ENCODE measurements at regions not wholly inside any gene's neighbourhood (a gene's known extent, or its start where the extent isn't known, plus 50 kb on each side); places are given as distances from the start of the nearest gene placed in this dataset.

DNA sequence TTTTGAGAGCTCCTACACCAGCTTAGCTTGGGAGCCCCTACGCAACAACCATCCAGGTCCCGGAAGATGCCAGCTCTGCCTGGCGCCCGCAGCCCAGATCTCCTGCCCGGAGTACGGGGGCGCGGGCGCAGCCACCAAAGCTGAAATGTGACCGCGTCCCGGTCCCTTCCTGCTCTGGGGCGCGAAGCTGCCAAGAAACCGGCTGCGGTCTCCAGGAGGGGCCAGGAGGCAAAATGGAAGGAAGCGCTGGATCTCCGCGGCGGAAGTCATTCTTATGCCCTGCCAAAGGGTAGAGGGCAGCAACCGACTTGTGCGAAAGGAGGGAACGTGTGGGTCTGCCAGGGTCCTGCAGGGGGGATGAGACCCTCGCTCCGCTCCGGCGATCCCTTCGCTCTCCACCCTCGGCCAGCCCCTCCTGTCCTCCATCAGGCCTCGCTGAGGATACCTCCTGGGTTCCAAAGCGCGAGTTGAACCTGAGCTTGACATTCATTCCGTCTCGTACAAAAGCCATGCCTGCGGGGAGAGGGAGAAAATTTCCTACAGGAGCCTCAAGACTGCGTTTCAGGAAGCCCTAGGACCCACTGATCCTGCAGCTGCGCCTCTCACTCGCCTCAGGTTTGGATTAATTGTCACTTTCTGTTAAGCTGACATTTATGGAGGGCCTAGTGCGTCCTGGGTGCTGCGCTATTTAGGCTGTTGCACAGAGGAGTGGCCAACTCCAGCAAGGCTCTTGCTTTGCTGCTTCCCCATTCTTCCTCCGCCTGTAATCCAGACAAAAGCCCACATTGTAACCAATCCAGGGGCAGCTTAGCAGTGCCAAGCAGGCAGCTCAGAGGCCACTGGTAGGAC lies 98.3 kb upstream of the VGLL3 start:
- ChIA-PET POLR2A (no interaction called here), CTCF (no interaction called here)
- H3K36me3 ChIP-seq (ENCODE audit: control insufficient read depth, insufficient read depth, low read length) = no peaks in the 10 kb centered on the region
- Mint-ChIP-seq H3K27me3 (ENCODE audit: insufficient read depth, unreplicated experiment) (no peaks in the 10 kb centered on the region), H3K27ac (ENCODE audit: unreplicated experiment) (no peak overlapping the region), H3K9me3 (ENCODE audit: unreplicated experiment) (no peaks in the 10 kb centered on the region), H3K4me1 (ENCODE audit: low read depth, unreplicated experiment) (no peaks in the 10 kb centered on the region), H3K4me3 (ENCODE audit: unreplicated experiment) (no peak overlapping the region), H3K36me3 (ENCODE audit: insufficient read depth, unreplicated experiment) (no peaks in the 10 kb centered on the region)
- H3K4me1 ChIP-seq = no peaks in the 10 kb centered on the region
- H3K9me3 ChIP-seq = no peaks in the 10 kb centered on the region
- intact Hi-C loops (cut with micrococcal nuclease; ENCODE audit: unreplicated experiment) = no loop called here
- no peaks in the 10 kb centered on the region for H3K27me3 ChIP-seq (replicated peaks; ENCODE audit: control insufficient read depth, insufficient read depth, low read length)
- no peak for DNase-seq
- TF ChIP-seq CTCF (IDR thresholded peaks at IDR 0.05; ENCODE audit: insufficient read depth in 1 of 2, low read depth in 1 of 2, low read length in 1 of 2, severe bottlenecking in 1 of 2, unreplicated experiment in 1 of 2) = no peak
- no peak overlapping the region for H3K4me3 ChIP-seq (ENCODE audit: low read depth, low read length)
- no TSS peak for BruUV-seq (replicated peaks)

DNA sequence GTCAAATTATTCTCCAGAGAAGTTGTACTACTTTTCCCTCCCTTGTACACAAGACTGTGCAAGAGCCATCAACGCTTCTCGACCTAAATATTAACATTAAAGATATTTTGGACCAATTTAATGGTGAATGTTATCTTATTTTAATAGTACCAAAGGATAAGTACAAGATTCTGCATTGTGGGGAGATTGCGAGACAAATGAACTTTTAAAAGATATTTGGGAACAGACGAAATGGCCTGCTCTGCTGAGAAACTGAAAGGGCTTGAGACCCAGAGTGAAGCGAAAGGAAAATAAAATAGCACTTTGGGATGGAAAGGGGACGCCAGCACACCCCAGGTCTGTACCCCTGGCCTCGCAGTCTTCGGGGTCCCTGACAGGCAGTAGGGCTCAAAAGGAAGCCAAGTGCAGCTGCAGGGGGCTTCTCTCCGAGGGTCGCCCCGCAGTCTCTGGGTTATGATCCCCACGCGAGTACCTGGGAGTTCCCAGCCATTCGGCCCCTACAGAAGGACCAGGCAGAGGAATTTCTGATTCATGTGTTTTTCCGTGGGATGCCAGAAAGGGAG lies 97.6 kb upstream of the VGLL3 start:
- no TSS peak for BruUV-seq (replicated peaks)
- H3K36me3 Mint-ChIP-seq (ENCODE audit: insufficient read depth, unreplicated experiment) = no peaks in the 10 kb centered on the region
- no peaks in the 10 kb centered on the region for H3K4me1 ChIP-seq
- no peak for TF ChIP-seq CTCF (IDR thresholded peaks at IDR 0.05; ENCODE audit: insufficient read depth in 1 of 2, low read depth in 1 of 2, low read length in 1 of 2, severe bottlenecking in 1 of 2, unreplicated experiment in 1 of 2)
- no peak for DNase-seq
- H3K9me3 ChIP-seq = no peaks in the 10 kb centered on the region
- CTCF ChIA-PET = no interaction called here
- H3K4me1 Mint-ChIP-seq (ENCODE audit: low read depth, unreplicated experiment) = no peaks in the 10 kb centered on the region
- no peaks in the 10 kb centered on the region for H3K27me3 ChIP-seq (replicated peaks; ENCODE audit: control insufficient read depth, insufficient read depth, low read length)
- H3K9me3 Mint-ChIP-seq (ENCODE audit: unreplicated experiment) = no peaks in the 10 kb centered on the region
- H3K27ac Mint-ChIP-seq (ENCODE audit: unreplicated experiment) = no peak overlapping the region
- no peaks in the 10 kb centered on the region for H3K36me3 ChIP-seq (ENCODE audit: control insufficient read depth, insufficient read depth, low read length)
- POLR2A ChIA-PET = no interaction called here
- intact Hi-C loops (cut with micrococcal nuclease; ENCODE audit: unreplicated experiment) = no loop called here
- H3K4me3 Mint-ChIP-seq (ENCODE audit: unreplicated experiment) = no peak overlapping the region
- H3K4me3 ChIP-seq (ENCODE audit: low read depth, low read length) = no peak overlapping the region
- H3K27me3 Mint-ChIP-seq (ENCODE audit: insufficient read depth, unreplicated experiment) = no peaks in the 10 kb centered on the region

DNA sequence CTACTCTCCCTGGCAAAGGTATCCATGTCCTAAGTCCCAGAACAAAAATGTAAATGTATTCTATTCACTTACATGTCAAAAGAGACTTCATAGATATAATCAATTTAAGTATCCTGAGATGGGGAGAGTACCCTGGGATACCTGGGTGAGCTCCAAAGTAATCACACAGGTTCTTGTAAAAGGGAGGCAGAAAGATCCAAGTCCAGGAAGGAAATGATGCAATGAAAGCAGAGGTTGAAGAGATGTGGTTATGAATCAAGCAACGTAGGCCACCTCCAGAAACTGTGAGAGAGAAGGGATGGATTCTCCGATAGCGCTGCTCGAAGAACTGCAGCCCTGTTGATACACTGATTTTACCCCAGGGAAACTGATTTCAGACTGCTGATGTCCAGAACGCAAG lies 93.9 kb upstream of the VGLL3 start:
- H3K36me3 ChIP-seq (ENCODE audit: control insufficient read depth, insufficient read depth, low read length) = no peaks in the 10 kb centered on the region
- no peaks in the 10 kb centered on the region for H3K36me3 Mint-ChIP-seq (ENCODE audit: insufficient read depth, unreplicated experiment)
- intact Hi-C loops (cut with micrococcal nuclease; ENCODE audit: unreplicated experiment) = loop anchor here (5.0 kb wide), 1 partner anchor 82 kb away; no protein-coding TSS in a partner anchor
- no peaks in the 10 kb centered on the region for H3K9me3 ChIP-seq
- no peaks in the 10 kb centered on the region for H3K27me3 Mint-ChIP-seq (ENCODE audit: insufficient read depth, unreplicated experiment)
- no peaks in the 10 kb centered on the region for H3K27me3 ChIP-seq (replicated peaks; ENCODE audit: control insufficient read depth, insufficient read depth, low read length)
- CTCF ChIA-PET = interaction anchor here (0.6 kb wide), 1 partner anchor 139 kb away, joined by 3 read pairs; no protein-coding TSS in a partner anchor
- no peaks in the 10 kb centered on the region for H3K4me1 Mint-ChIP-seq (ENCODE audit: low read depth, unreplicated experiment)
- no peak overlapping the region for H3K4me3 Mint-ChIP-seq (ENCODE audit: unreplicated experiment)
- POLR2A ChIA-PET = no interaction called here
- no peak for DNase-seq
- H3K4me3 ChIP-seq (ENCODE audit: low read depth, low read length) = no peak overlapping the region
- no TSS peak for BruUV-seq (replicated peaks)
- H3K4me1 ChIP-seq = peaks cover 8% of the 10 kb centered on the region; the same call in 1 of the 2 replicates
- H3K27ac Mint-ChIP-seq (ENCODE audit: unreplicated experiment) = no peak overlapping the region
- TF ChIP-seq CTCF (IDR thresholded peaks at IDR 0.05; ENCODE audit: insufficient read depth in 1 of 2, low read depth in 1 of 2, low read length in 1 of 2, severe bottlenecking in 1 of 2, unreplicated experiment in 1 of 2) = no peak
- no peaks in the 10 kb centered on the region for H3K9me3 Mint-ChIP-seq (ENCODE audit: unreplicated experiment)

Data from Caco-2 (cell line).